ENCODE measurements at regions not wholly inside any gene's neighbourhood (a gene's known extent, or its start where the extent isn't known, plus 50 kb on each side); places are given as distances from the start of the nearest gene placed in this dataset.

- TF ChIP-seq CTCF (IDR thresholded peaks at IDR 0.05; ENCODE audit: insufficient read depth, low read depth, low read length, missing control alignments): no peak
- no peak overlapping the region for H3K4me3 ChIP-seq (ENCODE audit: low read length)
- no peak for DNase-seq (ENCODE audit: low read depth)
These were observed 221.3 kb upstream of the UBE2E2 start for GRCh38 chr3:22981861-22982260.

GRCh38 chr3:22982981-22983587 lies 220.0 kb upstream of the UBE2E2 start:
- H3K4me3 ChIP-seq (ENCODE audit: low read length): no peak overlapping the region
- no peak for DNase-seq (ENCODE audit: low read depth)
- no peak for TF ChIP-seq CTCF (IDR thresholded peaks at IDR 0.05; ENCODE audit: insufficient read depth, low read depth, low read length, missing control alignments)

- no peak overlapping the region for H3K4me3 ChIP-seq (ENCODE audit: low read length)
- DNase-seq (ENCODE audit: low read depth): no peak
- TF ChIP-seq CTCF (IDR thresholded peaks at IDR 0.05; ENCODE audit: insufficient read depth, low read depth, low read length, missing control alignments): no peak
These were observed 216.2 kb upstream of the UBE2E2 start for GRCh38 chr3:22986958-22987357.

- no peak for TF ChIP-seq CTCF (IDR thresholded peaks at IDR 0.05; ENCODE audit: insufficient read depth, low read depth, low read length, missing control alignments)
- H3K4me3 ChIP-seq (ENCODE audit: low read length): no peak overlapping the region
- DNase-seq (ENCODE audit: low read depth): no peak
These were observed 214.6 kb upstream of the UBE2E2 start for GRCh38 chr3:22988566-22988965.

GRCh38 chr3:22989716-22990115 lies 213.4 kb upstream of the UBE2E2 start:
- TF ChIP-seq CTCF (IDR thresholded peaks at IDR 0.05; ENCODE audit: insufficient read depth, low read depth, low read length, missing control alignments): no peak
- DNase-seq (ENCODE audit: low read depth): no peak
- H3K4me3 ChIP-seq (ENCODE audit: low read length): no peak overlapping the region

- no peak for TF ChIP-seq CTCF (IDR thresholded peaks at IDR 0.05; ENCODE audit: insufficient read depth, low read depth, low read length, missing control alignments)
- DNase-seq (ENCODE audit: low read depth): no peak
- no peak overlapping the region for H3K4me3 ChIP-seq (ENCODE audit: low read length)
These were observed 212.6 kb upstream of the UBE2E2 start for GRCh38 chr3:22990291-22991200.

All from epithelial cell of esophagus (primary cell).